ENCODE measurements at regions not wholly inside any gene's neighbourhood (a gene's known extent, or its start where the extent isn't known, plus 50 kb on each side); places are given as distances from the start of the nearest gene placed in this dataset.

- Histone ChIP-seq H3K9me3 (ENCODE audit: control insufficient read depth, low read length) (no peaks in the 10 kb centered on the region), H3K4me3 (ENCODE audit: extremely low read depth, insufficient read depth, low read length, poor library complexity, severe bottlenecking) (no peak overlapping the region), H3K36me3 (ENCODE audit: control insufficient read depth, insufficient read depth, low read length) (peaks cover 16% of the 10 kb centered on the region), H3K27ac (ENCODE audit: low read depth, low read length, severe bottlenecking) (no peak overlapping the region), H3K4me1 (ENCODE audit: control insufficient read depth, insufficient read depth, low read length, poor library complexity, severe bottlenecking) (peaks cover 28% of the 10 kb centered on the region)
- 73 to 97% methylated on average over 4 to 5 of the region's 5 CpGs for WGBS, 2 experiments (ENCODE audit: insufficient coverage in 2 of 2)
These were observed 139.2 kb downstream of the GLI2 start for GRCh38 chr2:120874888-120875275.

GRCh38 chr2:120875431-120875830 is 139.8 kb downstream of the GLI2 start:
- 88 to 98% methylated on average over 10 to 11 of the region's 11 CpGs for WGBS, 2 experiments (ENCODE audit: insufficient coverage in 2 of 2)
- peaks cover 16% of the 10 kb centered on the region for H3K36me3 ChIP-seq (ENCODE audit: control insufficient read depth, insufficient read depth, low read length)
- H3K4me1 ChIP-seq (ENCODE audit: control insufficient read depth, insufficient read depth, low read length, poor library complexity, severe bottlenecking) = peaks cover 26% of the 10 kb centered on the region
- H3K4me3 ChIP-seq (ENCODE audit: extremely low read depth, insufficient read depth, low read length, poor library complexity, severe bottlenecking) = no peak overlapping the region
- H3K9me3 ChIP-seq (ENCODE audit: control insufficient read depth, low read length) = no peaks in the 10 kb centered on the region
- H3K27ac ChIP-seq (ENCODE audit: low read depth, low read length, severe bottlenecking) = no peak overlapping the region

- H3K27ac ChIP-seq (ENCODE audit: low read depth, low read length, severe bottlenecking) = no peak overlapping the region
- H3K36me3 ChIP-seq (ENCODE audit: control insufficient read depth, insufficient read depth, low read length) = peaks cover 13% of the 10 kb centered on the region
- no peaks in the 10 kb centered on the region for H3K9me3 ChIP-seq (ENCODE audit: control insufficient read depth, low read length)
- no peak overlapping the region for H3K4me3 ChIP-seq (ENCODE audit: extremely low read depth, insufficient read depth, low read length, poor library complexity, severe bottlenecking)
- H3K4me1 ChIP-seq (ENCODE audit: control insufficient read depth, insufficient read depth, low read length, poor library complexity, severe bottlenecking) = peaks cover 26% of the 10 kb centered on the region
- WGBS, 2 experiments (ENCODE audit: insufficient coverage in 2 of 2) = 86 to 87% methylated on average over 7 to 10 of the region's 11 CpGs
These were observed 141.0 kb downstream of the GLI2 start for GRCh38 chr2:120876526-120877280.

- Histone ChIP-seq H3K9me3 (ENCODE audit: control insufficient read depth, low read length) (no peaks in the 10 kb centered on the region), H3K36me3 (ENCODE audit: control insufficient read depth, insufficient read depth, low read length) (peaks cover 11% of the 10 kb centered on the region), H3K4me3 (ENCODE audit: extremely low read depth, insufficient read depth, low read length, poor library complexity, severe bottlenecking) (no peak overlapping the region), H3K4me1 (ENCODE audit: control insufficient read depth, insufficient read depth, low read length, poor library complexity, severe bottlenecking) (peaks cover 26% of the 10 kb centered on the region), H3K27ac (ENCODE audit: low read depth, low read length, severe bottlenecking) (no peak overlapping the region)
- 96 to 100% methylated on average over 1 to 3 of the region's 7 CpGs for WGBS, 2 experiments (ENCODE audit: insufficient coverage in 2 of 2)
These were observed 141.7 kb downstream of the GLI2 start for GRCh38 chr2:120877409-120877808.

GRCh38 chr2:120878970-120879369 is 143.3 kb downstream of the GLI2 start:
- Histone ChIP-seq H3K27ac (ENCODE audit: low read depth, low read length, severe bottlenecking) (peak overlapping the region; percentile 16), H3K36me3 (ENCODE audit: control insufficient read depth, insufficient read depth, low read length) (peaks cover 7% of the 10 kb centered on the region), H3K4me1 (ENCODE audit: control insufficient read depth, insufficient read depth, low read length, poor library complexity, severe bottlenecking) (peaks cover 22% of the 10 kb centered on the region), H3K4me3 (ENCODE audit: extremely low read depth, insufficient read depth, low read length, poor library complexity, severe bottlenecking) (no peak overlapping the region), H3K9me3 (ENCODE audit: control insufficient read depth, low read length) (no peaks in the 10 kb centered on the region)
- 92 to 97% methylated on average over 7 of the region's 7 CpGs for WGBS, 2 experiments (ENCODE audit: insufficient coverage in 2 of 2)

GRCh38 chr2:120879431-120880295 is 144.0 kb downstream of the GLI2 start:
- no peaks in the 10 kb centered on the region for H3K9me3 ChIP-seq (ENCODE audit: control insufficient read depth, low read length)
- 84 to 92% methylated on average over 18 to 22 of the region's 24 CpGs for WGBS, 2 experiments (ENCODE audit: insufficient coverage in 2 of 2)
- peaks cover 15% of the 10 kb centered on the region for H3K4me1 ChIP-seq (ENCODE audit: control insufficient read depth, insufficient read depth, low read length, poor library complexity, severe bottlenecking)
- no peak overlapping the region for H3K27ac ChIP-seq (ENCODE audit: low read depth, low read length, severe bottlenecking)
- H3K4me3 ChIP-seq (ENCODE audit: extremely low read depth, insufficient read depth, low read length, poor library complexity, severe bottlenecking) = no peak overlapping the region
- H3K36me3 ChIP-seq (ENCODE audit: control insufficient read depth, insufficient read depth, low read length) = peaks cover 6% of the 10 kb centered on the region

GRCh38 chr2:120880381-120880780 is 144.7 kb downstream of the GLI2 start:
- Histone ChIP-seq H3K4me1 (ENCODE audit: control insufficient read depth, insufficient read depth, low read length, poor library complexity, severe bottlenecking) (peaks cover 15% of the 10 kb centered on the region), H3K4me3 (ENCODE audit: extremely low read depth, insufficient read depth, low read length, poor library complexity, severe bottlenecking) (no peak overlapping the region), H3K27ac (ENCODE audit: low read depth, low read length, severe bottlenecking) (no peak overlapping the region), H3K36me3 (ENCODE audit: control insufficient read depth, insufficient read depth, low read length) (peaks cover 6% of the 10 kb centered on the region), H3K9me3 (ENCODE audit: control insufficient read depth, low read length) (no peaks in the 10 kb centered on the region)
- 80 to 96% methylated on average over 2 to 6 of the region's 7 CpGs for WGBS, 2 experiments (ENCODE audit: insufficient coverage in 2 of 2)

GRCh38 chr2:120881981-120882788 is 146.5 kb downstream of the GLI2 start:
- H3K9me3 ChIP-seq (ENCODE audit: control insufficient read depth, low read length) = no peaks in the 10 kb centered on the region
- WGBS, 2 experiments (ENCODE audit: insufficient coverage in 2 of 2) = 93 to 95% methylated on average over 10 to 18 of the region's 21 CpGs
- H3K27ac ChIP-seq (ENCODE audit: low read depth, low read length, severe bottlenecking) = no peak overlapping the region
- no peak overlapping the region for H3K4me3 ChIP-seq (ENCODE audit: extremely low read depth, insufficient read depth, low read length, poor library complexity, severe bottlenecking)
- H3K4me1 ChIP-seq (ENCODE audit: control insufficient read depth, insufficient read depth, low read length, poor library complexity, severe bottlenecking) = peaks cover 24% of the 10 kb centered on the region
- peaks cover 3% of the 10 kb centered on the region for H3K36me3 ChIP-seq (ENCODE audit: control insufficient read depth, insufficient read depth, low read length)

- 95% methylated on average over 12 to 14 of the region's 15 CpGs for WGBS, 2 experiments (ENCODE audit: insufficient coverage in 2 of 2)
- Histone ChIP-seq H3K4me3 (ENCODE audit: extremely low read depth, insufficient read depth, low read length, poor library complexity, severe bottlenecking) (no peak overlapping the region), H3K36me3 (ENCODE audit: control insufficient read depth, insufficient read depth, low read length) (peaks cover 4% of the 10 kb centered on the region), H3K9me3 (ENCODE audit: control insufficient read depth, low read length) (no peaks in the 10 kb centered on the region), H3K4me1 (ENCODE audit: control insufficient read depth, insufficient read depth, low read length, poor library complexity, severe bottlenecking) (peaks cover 23% of the 10 kb centered on the region), H3K27ac (ENCODE audit: low read depth, low read length, severe bottlenecking) (no peak overlapping the region)
These were observed 148.2 kb downstream of the GLI2 start for GRCh38 chr2:120883607-120884440.
